Heart left ventricle (tissue), 16 donors: ENCODE measurements at regions not wholly inside any gene's neighbourhood (a gene's known extent, or its start where the extent isn't known, plus 50 kb on each side); places are given as distances from the start of the nearest gene placed in this dataset.

Source experiments
- ATAC-seq, 4 donors: fragments of 200-7000 bp; cut with Tn5 transposase; one replicate each; pipeline ENCODE4 v1.9.1; 2020 to 2022; ENCODE audit warnings: moderate library complexity in 4 of 4, mild to moderate bottlenecking in 3 of 4, moderate number of reproducible peaks in 1 of 4
- DNase-seq, 5 donors: peaks; one replicate each; pipeline ENCODE4 v3.0.0-alpha.2; 2020
- H3K27ac ChIP-seq, 12 donors: fragments of 200-600 bp; sonication (generic) in 4 of 12; one replicate each; pipeline versions ENCODE4 v1.5.0 to v1.8.0; 2016 to 2022; ENCODE audit warnings: mild to moderate bottlenecking in 2 of 12
- H3K27me3 ChIP-seq, 9 donors: fragments of 200-600 bp; sonication (generic) in 2 of 9; one replicate each; pipeline versions ENCODE4 v1.5.1 to v1.8.0; 2016 to 2022; ENCODE audit warnings: mild to moderate bottlenecking in 3 of 9
- H3K36me3 ChIP-seq, 9 donors: fragments of 200-600 bp; sonication (generic) in 2 of 9; one replicate each; pipeline versions ENCODE4 v1.5.0 to v1.8.0; 2018 to 2022; ENCODE audit warnings: mild to moderate bottlenecking in 2 of 9
- H3K4me1 ChIP-seq, 12 donors: fragments of 200-600 bp; sonication (generic) in 4 of 12; one replicate each; pipeline versions ENCODE4 v1.5.0 to v1.8.0; 2016 to 2022; ENCODE audit warnings: mild to moderate bottlenecking in 3 of 12
- H3K4me3 ChIP-seq, 12 donors: fragments of 200-600 bp; sonication (generic) in 4 of 12; one replicate each; pipeline versions ENCODE4 v1.5.0 to v1.8.0; 2017 to 2022; ENCODE audit warnings: mild to moderate bottlenecking in 9 of 12, moderate library complexity in 4 of 12
- H3K9me3 ChIP-seq, 12 donors: fragments of 200-600 bp; sonication (generic) in 4 of 12; one replicate each; pipeline versions ENCODE4 v1.5.0 to v1.8.0; 2016 to 2022; ENCODE audit warnings: mild to moderate bottlenecking in 1 of 12
- POLR2A ChIP-seq, 2 donors: fragments of 450-650 bp; IDR thresholded peaks; one replicate each; pipeline ENCODE4 v1.6.1; 2017; ENCODE audit warnings: antibody characterized with exemption in 2 of 2, mild to moderate bottlenecking in 2 of 2, moderate library complexity in 2 of 2
- WGBS, 4 donors: extraction: QIAGEN DNeasy Blood & Tissue Kit in 2 of 4; methylation state at CpG; one replicate each; pipeline versions ENCODE4 v1.1.5 to v1.1.7; 2013 to 2018; 5-methylcytosine and 5-hydroxymethylcytosine counted together
- intact Hi-C, 10 donors: fragments of 100-400 bp; cut with DNase I; formaldehyde crosslinking; loops; one replicate each; pipeline versions ENCODE4 v1.11.1 to v1.14.2; 2022
- TF ChIP-seq, protein P1 (sequence below), 12 donors: fragments of 200-600 bp; sonication (generic) in 4 of 12; IDR thresholded peaks; one replicate each; pipeline versions ENCODE4 v1.5.0 to v1.8.0; 2018 to 2022; ENCODE audit warnings: antibody characterized with exemption in 12 of 12, mild to moderate bottlenecking in 5 of 12
- donor health status: ischemic (EF 13 %, LVEDD 7.1; RV severe dilation, severe dysfunction).
- donor health status: healthy with polysubstance abuse.
- donor health status: DM: no; HTN: yes; CAD: no.
- donor health status: DM: no; HTN: no; CAD: no.
- donor health status: ischemic (EF 25% LVEDD 6.9; RV normal size, moderate dysfunction).
- donor health status: ischemic (EF 25% LVEDD 5.7; RV mildly dilated, moderate dysfunction).
- donor health status: healthy.
- donor health status: DM: yes; HTN: yes; CAD: no.
- donor health status: ischemic (EF 35%, LVEDD 5.7; RV mildly dilated, moderate dysfunction).
- donor health status: nonischemic (EF 11% LVEDD 7.7; RV severe dilation, severe dysfunction).
- donor health status: DM: yes; HTN: yes; CAD: no.
- donor health status: PGD.
- donor health status: ischemic (EF 29% LVEDD 5.4; RV normal size, mild dysfunction).
- donor health status: nonischemic (EF 23%, LVEDD 6.1; RV moderate dilation, normal function).

DNA sequence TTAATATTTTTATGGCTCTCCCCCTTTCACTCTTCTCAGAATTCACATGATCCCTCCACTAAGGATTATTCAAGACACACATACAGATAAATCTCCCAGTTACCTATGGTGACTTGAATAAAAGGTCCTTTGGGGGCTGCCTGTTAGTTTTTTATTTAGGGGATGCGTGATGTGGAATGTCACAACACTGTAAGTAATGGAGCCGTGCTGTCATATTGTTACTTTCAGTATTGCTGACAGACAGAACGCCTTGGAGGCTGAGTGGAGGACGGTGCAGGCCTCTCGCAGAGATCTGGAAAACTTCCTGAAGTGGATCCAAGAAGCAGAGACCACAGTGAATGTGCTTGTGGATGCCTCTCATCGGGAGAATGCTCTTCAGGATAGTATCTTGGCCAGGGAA is 291.7 kb downstream of the UTRN start:
- Histone ChIP-seq H3K4me1 (peaks cover 0 to 10% (median 1%) of the 10 kb centered on the region in 12 donors), H3K27ac (no peak overlapping the region), H3K27me3 (no peaks in the 10 kb centered on the region), H3K4me3 (no peak overlapping the region), H3K36me3 (peaks cover 0 to 54% (median 39%) of the 10 kb centered on the region in 9 donors), H3K9me3 (peaks cover 0 to 4% (median 0%) of the 10 kb centered on the region in 12 donors)
- WGBS, 4 donors, result 84 to 93% (median 91%) methylated on average over 6 of the region's 6 CpGs
- ATAC-seq (no peak), DNase-seq (no peak)
- TF ChIP-seq, protein P1, sequence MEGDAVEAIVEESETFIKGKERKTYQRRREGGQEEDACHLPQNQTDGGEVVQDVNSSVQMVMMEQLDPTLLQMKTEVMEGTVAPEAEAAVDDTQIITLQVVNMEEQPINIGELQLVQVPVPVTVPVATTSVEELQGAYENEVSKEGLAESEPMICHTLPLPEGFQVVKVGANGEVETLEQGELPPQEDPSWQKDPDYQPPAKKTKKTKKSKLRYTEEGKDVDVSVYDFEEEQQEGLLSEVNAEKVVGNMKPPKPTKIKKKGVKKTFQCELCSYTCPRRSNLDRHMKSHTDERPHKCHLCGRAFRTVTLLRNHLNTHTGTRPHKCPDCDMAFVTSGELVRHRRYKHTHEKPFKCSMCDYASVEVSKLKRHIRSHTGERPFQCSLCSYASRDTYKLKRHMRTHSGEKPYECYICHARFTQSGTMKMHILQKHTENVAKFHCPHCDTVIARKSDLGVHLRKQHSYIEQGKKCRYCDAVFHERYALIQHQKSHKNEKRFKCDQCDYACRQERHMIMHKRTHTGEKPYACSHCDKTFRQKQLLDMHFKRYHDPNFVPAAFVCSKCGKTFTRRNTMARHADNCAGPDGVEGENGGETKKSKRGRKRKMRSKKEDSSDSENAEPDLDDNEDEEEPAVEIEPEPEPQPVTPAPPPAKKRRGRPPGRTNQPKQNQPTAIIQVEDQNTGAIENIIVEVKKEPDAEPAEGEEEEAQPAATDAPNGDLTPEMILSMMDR (IDR thresholded peaks at IDR 0.05), result no peak
- intact Hi-C loops, result loop anchor here in 1 of 10 donors (10.0 kb wide), 1 partner anchor 198 kb away; no protein-coding TSS in a partner anchor

DNA sequence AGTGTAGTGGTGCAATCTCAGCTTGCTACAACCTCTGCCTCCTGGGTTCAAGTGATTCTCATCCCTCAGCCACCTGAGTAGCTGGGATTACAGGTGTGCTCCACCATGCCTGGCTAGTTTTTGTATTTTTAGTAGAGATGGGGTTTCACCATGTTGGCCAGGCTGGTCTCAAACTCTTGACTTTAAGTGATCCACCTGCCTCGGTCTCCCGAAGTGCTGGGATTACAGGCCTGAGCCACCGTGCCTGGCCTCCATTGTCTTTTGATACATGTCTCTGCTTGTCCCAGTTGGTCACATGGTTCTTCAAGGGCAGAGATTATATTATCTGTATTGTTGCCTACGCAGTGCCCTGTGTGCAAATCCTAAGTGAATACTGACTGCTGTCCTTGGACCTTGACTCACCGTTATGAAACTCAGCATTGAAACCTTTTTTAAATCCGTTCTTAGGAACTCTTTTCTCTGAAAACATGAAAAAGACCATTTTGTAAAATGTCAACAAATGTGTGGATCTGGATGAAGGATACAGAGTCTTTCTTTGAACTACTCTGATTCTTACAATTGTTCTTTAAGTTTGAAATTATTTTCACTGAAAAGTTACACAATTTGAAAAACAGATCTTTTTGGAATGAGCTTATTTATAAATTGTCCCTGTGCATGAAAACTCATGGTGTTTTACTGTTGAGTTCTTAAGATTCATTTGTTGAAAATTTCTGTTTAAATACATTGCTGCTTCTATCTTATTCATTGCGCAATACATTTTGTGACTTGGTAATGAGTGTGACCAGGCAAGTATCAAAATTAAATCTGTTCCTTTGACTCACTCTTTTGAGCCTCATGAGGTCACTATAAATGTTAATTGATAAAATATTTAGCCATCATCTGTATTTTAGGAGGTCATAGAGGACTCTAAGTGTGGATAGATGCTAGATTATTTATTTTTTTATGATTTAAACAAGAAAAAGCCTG is 293.5 kb downstream of the UTRN start:
- ATAC-seq (no peak), DNase-seq (no peak)
- H3K27me3 ChIP-seq, result no peaks in the 10 kb centered on the region
- 93 to 97% (median 94%) methylated on average over 7 of the region's 7 CpGs for WGBS, 4 donors
- intact Hi-C loops, result loop anchor here in 1 of 10 donors (10.0 kb wide), 1 partner anchor 196 kb away; no protein-coding TSS in a partner anchor
- H3K9me3 ChIP-seq, result no peaks in the 10 kb centered on the region
- H3K27ac ChIP-seq, result no peak overlapping the region
- peaks cover 0 to 27% (median 17%) of the 10 kb centered on the region in 12 donors for H3K4me1 ChIP-seq
- TF ChIP-seq, protein P1 (IDR thresholded peaks at IDR 0.05), result no peak
- TF ChIP-seq POLR2A (IDR thresholded peaks at IDR 0.05), result no peak
- H3K36me3 ChIP-seq, result peaks cover 0 to 48% (median 35%) of the 10 kb centered on the region in 9 donors
- H3K4me3 ChIP-seq, result no peak overlapping the region

DNA sequence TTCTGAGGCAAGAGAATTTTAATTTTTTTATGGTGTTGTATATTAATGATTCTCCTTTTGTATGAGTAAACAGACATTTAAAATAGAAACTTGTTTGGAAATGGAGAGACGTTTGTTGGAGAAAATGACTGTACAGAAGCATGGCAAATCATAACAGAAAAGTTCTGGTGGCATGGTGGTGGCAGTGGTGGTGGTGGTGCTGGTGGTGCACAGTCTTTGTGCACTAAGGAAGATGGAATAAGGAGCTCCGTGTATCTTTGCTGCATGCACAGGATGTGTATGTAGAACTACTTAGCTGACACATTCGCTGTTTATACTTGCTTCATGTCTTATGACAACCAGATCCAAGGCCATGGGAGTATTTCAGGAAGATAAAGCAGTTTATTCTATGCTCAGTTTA is 294.9 kb downstream of the UTRN start:
- Histone ChIP-seq H3K27me3 (no peaks in the 10 kb centered on the region), H3K27ac (no peak overlapping the region), H3K9me3 (no peaks in the 10 kb centered on the region), H3K4me3 (no peak overlapping the region), H3K4me1 (peaks cover 0 to 27% (median 17%) of the 10 kb centered on the region in 12 donors), H3K36me3 (peaks cover 0 to 48% (median 28%) of the 10 kb centered on the region in 9 donors)
- DNase-seq, result no peak
- intact Hi-C loops, result loop anchor here (5.0 to 10.0 kb wide), 13 partner anchors 195 to 1125 kb away; no protein-coding TSS in a partner anchor
- no peak for TF ChIP-seq POLR2A (IDR thresholded peaks at IDR 0.05)
- TF ChIP-seq, protein P1 (IDR thresholded peaks at IDR 0.05), result no peak
- no peak for ATAC-seq
- 56 to 70% (median 61%) methylated on average over 3 of the region's 3 CpGs for WGBS, 4 donors

DNA sequence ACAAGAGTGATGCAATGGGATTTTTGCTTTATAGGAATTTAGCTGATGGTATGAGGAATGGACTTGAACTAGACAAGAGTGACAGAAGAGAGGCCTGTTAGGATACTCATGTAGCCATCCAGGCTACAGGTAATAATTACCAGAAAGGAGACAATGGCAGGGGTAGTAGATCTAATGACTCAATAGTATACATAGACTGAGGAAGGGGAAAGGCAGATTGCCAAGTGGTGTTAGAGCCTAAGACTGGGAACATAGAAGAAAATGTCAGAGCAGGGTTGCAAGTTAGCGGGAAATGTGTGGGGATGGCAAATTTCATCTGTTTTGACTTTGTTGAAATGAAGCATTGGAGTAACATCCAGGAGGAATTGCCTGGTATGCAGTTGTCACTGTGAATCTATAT is 295.6 kb downstream of the UTRN start:
- intact Hi-C loops, result loop anchor here (5.0 to 10.0 kb wide), 13 partner anchors 194 to 1124 kb away; no protein-coding TSS in a partner anchor
- H3K4me3 ChIP-seq, result no peak overlapping the region
- H3K4me1 ChIP-seq, result peaks cover 0 to 30% (median 17%) of the 10 kb centered on the region in 12 donors
- H3K27me3 ChIP-seq, result no peaks in the 10 kb centered on the region
- peaks cover 0 to 41% (median 28%) of the 10 kb centered on the region in 9 donors for H3K36me3 ChIP-seq
- ATAC-seq, result no peak
- DNase-seq, result no peak
- TF ChIP-seq POLR2A (IDR thresholded peaks at IDR 0.05), result no peak
- TF ChIP-seq, protein P1 (IDR thresholded peaks at IDR 0.05), result no peak
- no peaks in the 10 kb centered on the region for H3K9me3 ChIP-seq
- no peak overlapping the region for H3K27ac ChIP-seq
- WGBS, 4 donors, result 97 to 100% (median 99%) methylated on average over 1 of the region's 1 CpG
